Endothelial cell of umbilical vein (primary cell): ENCODE measurements at regions not wholly inside any gene's neighbourhood (a gene's known extent, or its start where the extent isn't known, plus 50 kb on each side); places are given as distances from the start of the nearest gene placed in this dataset.

Source experiments
- CTCF ChIP-seq, 2 donors: IDR thresholded peaks; 1 replicate in 1 of 2; 2 replicates in 1 of 2; pipeline ENCODE4 v1.5.1; 2011; ENCODE audit warnings: low read length in 2 of 2, mild to moderate bottlenecking in 2 of 2, moderate library complexity in 2 of 2, control low read depth in 1 of 2, inconsistent platforms in 1 of 2, low read depth in 1 of 2; ENCODE audit not compliant: insufficient read depth in 1 of 2; ENCODE audit errors: extremely low read depth in 1 of 2
- EZH2 ChIP-seq: IDR thresholded peaks from 2 replicates; pipeline ENCODE4 v1.6.1; 2012; ENCODE audit warnings: borderline replicate concordance, low read depth, mild to moderate bottlenecking, moderate library complexity, low read length, inconsistent platforms; ENCODE audit not compliant: severe bottlenecking
- FOS ChIP-seq: IDR thresholded peaks from 2 replicates; pipeline ENCODE4 v1.6.1; 2011; ENCODE audit warnings: mild to moderate bottlenecking, low read length, moderate library complexity, borderline replicate concordance; ENCODE audit not compliant: insufficient read depth
- JUN ChIP-seq: IDR thresholded peaks from 2 replicates; pipeline ENCODE4 v1.6.1; 2011; ENCODE audit warnings: borderline replicate concordance, low read depth; ENCODE audit not compliant: insufficient read length, insufficient read depth
- MAX ChIP-seq: IDR thresholded peaks from 2 replicates; pipeline ENCODE4 v1.6.1; 2011; ENCODE audit not compliant: insufficient read depth, insufficient read length
- MYC ChIP-seq: IDR thresholded peaks from one replicate; pipeline ENCODE4 v1.6.1; 2011; ENCODE audit warnings: mild to moderate bottlenecking, low read depth, low read length
- POLR2A ChIP-seq: IDR thresholded peaks from 2 replicates; pipeline ENCODE4 v1.6.1; 2012; ENCODE audit warnings: low read depth, mild to moderate bottlenecking, control low read depth, low read length
- POLR2AphosphoS5 ChIP-seq: IDR thresholded peaks from 2 replicates; pipeline ENCODE4 v1.6.1; 2012; ENCODE audit warnings: low read depth, mild to moderate bottlenecking, control low read depth, low read length, moderate library complexity; ENCODE audit not compliant: insufficient read depth

- TF ChIP-seq CTCF (IDR thresholded peaks at IDR 0.05; ENCODE audit: extremely low read depth in 1 of 2, insufficient read depth in 1 of 2, low read depth in 1 of 2, low read length in 2 of 2), result no peak
- no peak for TF ChIP-seq POLR2A
- no peak for TF ChIP-seq EZH2
- TF ChIP-seq POLR2AphosphoS5, result no peak
- TF ChIP-seq MAX, result no peak
- TF ChIP-seq JUN, result no peak
- no peak for TF ChIP-seq FOS
- no peak for TF ChIP-seq MYC
These were observed 57.1 kb upstream of the POLG start for GRCh38 chr15:89391685-89392257.
